ENCODE measurements at regions not wholly inside any gene's neighbourhood (a gene's known extent, or its start where the extent isn't known, plus 50 kb on each side); places are given as distances from the start of the nearest gene placed in this dataset.

DNA sequence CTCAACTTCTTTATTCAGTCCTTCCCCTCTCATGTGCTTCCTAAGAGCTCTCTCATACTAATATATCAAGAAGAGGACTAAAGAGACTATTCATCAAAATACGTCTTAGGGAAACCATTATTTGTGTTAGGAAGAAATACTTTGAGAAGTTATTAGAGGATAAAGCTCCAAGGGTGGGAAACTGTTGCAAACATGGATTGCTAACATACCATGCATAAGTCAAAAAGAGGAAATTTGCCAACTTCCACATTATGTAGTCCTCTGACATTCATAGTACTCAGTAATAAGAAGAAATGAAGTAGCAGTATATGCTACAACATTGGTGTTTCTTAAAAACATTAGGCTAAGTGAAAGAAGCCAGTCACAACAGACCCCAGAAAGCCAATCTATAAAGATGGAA, 128.8 kb upstream of the CLEC14A start:
- ChIA-PET CTCF (no interaction called here), POLR2A (ENCODE audit: unreplicated experiment) (no interaction called here)
- TF ChIP-seq CTCF (conservative IDR thresholded peaks at IDR 0.05; ENCODE audit: low read depth, low read length) (no peak), CHD1 (IDR thresholded peaks at IDR 0.05; ENCODE audit: low read depth, low read length) (no peak), USF2 (IDR thresholded peaks at IDR 0.05; ENCODE audit: low read depth, low read length) (no peak), RCOR1 (IDR thresholded peaks at IDR 0.05; ENCODE audit: insufficient replicate concordance, low read length) (no peak), SMC3 (IDR thresholded peaks at IDR 0.05; ENCODE audit: low read depth, low read length) (no peak), BHLHE40 (IDR thresholded peaks at IDR 0.05; ENCODE audit: low read depth, low read length) (no peak), MAZ (IDR thresholded peaks at IDR 0.05; ENCODE audit: borderline replicate concordance, low read depth, low read length) (no peak), MAFK (IDR thresholded peaks at IDR 0.05; ENCODE audit: low read depth, low read length) (no peak)
- Histone ChIP-seq H2AK9ac (replicated peaks; ENCODE audit: low read depth, low read length, poor library complexity) (no peak overlapping the region), H3K27me3 (ENCODE audit: control insufficient read depth, insufficient read depth, low read length) (no peaks in the 10 kb centered on the region), H3K9ac (ENCODE audit: low read depth, low read length) (no peak overlapping the region), H3K4me3 (ENCODE audit: insufficient read depth, low read depth, low read length) (no peak overlapping the region), H3K4ac (ENCODE audit: low read depth, low read length) (no peak overlapping the region), H2BK5ac (ENCODE audit: low read depth, low read length, poor library complexity, severe bottlenecking) (no peak overlapping the region), H3K79me1 (ENCODE audit: low read depth in 1 of 2, low read length in 2 of 2) (no peaks in the 10 kb centered on the region), H2BK20ac (ENCODE audit: low read depth, low read length) (no peak overlapping the region), H2AK5ac (ENCODE audit: low read depth, low read length) (no peak overlapping the region), H2BK120ac (ENCODE audit: low read depth, low read length) (no peak overlapping the region), H2AFZ (replicated peaks; ENCODE audit: low read length, poor library complexity) (no peak overlapping the region), H4K8ac (ENCODE audit: low read depth in 2 of 2, low read length in 2 of 2) (no peak overlapping the region), H3K9me3 (ENCODE audit: control insufficient read depth, insufficient read depth, low read length) (no peaks in the 10 kb centered on the region), H3K18ac (ENCODE audit: low read depth, low read length) (peak overlapping the region; percentile 44; the same call in 1 of the 2 replicates), H4K20me1 (ENCODE audit: insufficient read depth, low read length) (no peaks in the 10 kb centered on the region), H3K4me2 (ENCODE audit: low read depth, low read length) (no peak overlapping the region), H3K4me1 (ENCODE audit: control insufficient read depth, insufficient read depth, low read length) (peaks cover under 1% of the 10 kb centered on the region; the same call in 1 of the 2 replicates), H3K27ac (ENCODE audit: insufficient read depth, low read length) (no peak overlapping the region), H3K14ac (replicated peaks; ENCODE audit: low read depth, low read length) (no peak overlapping the region), H3K23ac (ENCODE audit: low read depth, low read length) (no peak overlapping the region), H3K56ac (ENCODE audit: extremely low read depth, insufficient read depth, low read length) (no peak overlapping the region), H4K91ac (ENCODE audit: insufficient read depth, low read depth, low read length) (no peak overlapping the region), H4K5ac (ENCODE audit: low read depth, low read length) (no peak overlapping the region), H3K36me3 (ENCODE audit: control insufficient read depth, insufficient read depth, low read length) (no peaks in the 10 kb centered on the region), H3K9me1 (ENCODE audit: insufficient read depth, low read length) (no peaks in the 10 kb centered on the region), H2BK15ac (ENCODE audit: low read depth, low read length) (no peak overlapping the region)
- intact Hi-C loops (cut with micrococcal nuclease) (no loop called here), in situ Hi-C loops (cut with MboI; ENCODE audit: low sequenced_read_pairs) (no loop called here), dilution Hi-C loops (cut with HindIII; ENCODE audit: low sequenced_read_pairs, unreplicated experiment) (no loop called here)
- no TSS peak for BruUV-seq (replicated peaks)
- peak; percentile 54; the same call in 1 of the 2 replicates for ATAC-seq (ENCODE audit: low read depth)
- no CpG with 5 or more reads among the region's 1 CpG for WGBS, 2 experiments (ENCODE audit: extremely low coverage in 2 of 2, insufficient read length in 1 of 2)
- peak; percentile 24 for DNase-seq
